Psoas muscle (tissue), 7 donors: ENCODE measurements at regions not wholly inside any gene's neighbourhood (a gene's known extent, or its start where the extent isn't known, plus 50 kb on each side); places are given as distances from the start of the nearest gene placed in this dataset.
"Not testable (repeated sequence)": the region's sequence is repeated elsewhere in the genome, so short reads cannot be mapped to it uniquely, and the experiment has no call there.

Source experiments
- ATAC-seq, 4 donors: fragments of 200-7000 bp; cut with Tn5 transposase; one replicate each; pipeline ENCODE4 v1.9.1; 2020; ENCODE audit warnings: moderate library complexity in 3 of 4, mild to moderate bottlenecking in 2 of 4
- DNase-seq, 2 donors: peaks; one replicate each; pipeline ENCODE4 v3.0.0-alpha.2; 2020
- H3K27ac ChIP-seq: fragments of 200-600 bp; one replicate; pipeline ENCODE4 v1.8.0; 2022
- H3K27me3 ChIP-seq, 3 donors: fragments of 200-600 bp in 1 of 3; one replicate each; pipeline versions ENCODE4 v1.6.1 to v1.8.0; 2013 to 2022; ENCODE audit warnings: low read length in 2 of 3, mild to moderate bottlenecking in 2 of 3, moderate library complexity in 1 of 3; ENCODE audit not compliant: insufficient read depth in 3 of 3
- H3K36me3 ChIP-seq, 2 donors: fragments of 200-600 bp in 1 of 2; one replicate each; pipeline versions ENCODE4 v1.6.1 to v1.8.0; 2013 to 2022; ENCODE audit warnings: low read depth in 1 of 2, mild to moderate bottlenecking in 1 of 2, moderate library complexity in 1 of 2; ENCODE audit not compliant: insufficient read depth in 1 of 2
- H3K4me1 ChIP-seq: fragments of 200-600 bp; one replicate; pipeline ENCODE4 v1.8.0; 2022
- H3K4me3 ChIP-seq: fragments of 200-600 bp; one replicate; pipeline ENCODE4 v1.8.0; 2022; ENCODE audit warnings: mild to moderate bottlenecking
- H3K9me3 ChIP-seq: fragments of 200-600 bp; one replicate; pipeline ENCODE4 v1.8.0; 2022
- WGBS, 3 donors: extraction: QIAGEN DNeasy Blood & Tissue Kit; methylation state at CpG; one replicate each; pipeline versions ENCODE4 v1.1.6 to v1.1.7; 2013; 5-methylcytosine and 5-hydroxymethylcytosine counted together
- intact Hi-C, 2 donors: fragments of 100-400 bp; cut with DNase I; formaldehyde crosslinking; loops; one replicate each; pipeline versions ENCODE4 v1.11.0 to v1.14.2; 2022
- TF ChIP-seq, protein P1 (sequence below): fragments of 200-600 bp; IDR thresholded peaks from one replicate; pipeline ENCODE4 v1.8.0; 2022; ENCODE audit warnings: antibody characterized with exemption
- donor health status: healthy with polysubstance abuse.
- donor health status: DM: no; HTN: no; CAD: no; lungs with moderate emphysema.
- donor health status: Bipolar disorder and iron deficiency.
- donor health status: healthy.
- donor health status: DM: yes; HTN: yes; CAD: no.
- donor health status: DM: no; HTN: no; CAD: no.
- donor health status: DM: yes; HTN: yes; CAD: no.

DNA sequence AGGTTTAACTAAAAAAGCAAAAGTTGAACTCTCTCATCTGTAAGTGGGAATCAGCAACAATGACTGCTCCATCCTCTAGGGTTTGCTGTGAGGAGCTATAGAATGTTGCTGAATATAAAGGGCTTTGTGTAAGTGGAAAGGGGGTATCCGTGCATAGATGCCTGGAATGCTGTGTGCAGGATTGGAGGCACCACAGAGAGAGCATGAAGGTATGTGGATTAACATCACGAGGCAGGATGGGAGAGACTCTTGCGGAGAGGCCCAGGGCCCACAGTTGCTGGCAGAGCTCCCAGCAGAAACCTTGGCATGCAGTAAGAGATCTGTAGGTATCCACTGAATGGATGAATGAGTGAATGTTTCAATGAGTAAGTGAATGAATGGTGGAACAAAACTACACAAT, 298.7 kb upstream of the DDI1 start:
- ATAC-seq (no peak), DNase-seq (no peak)
- intact Hi-C loops, result no loop called here
- Histone ChIP-seq H3K9me3 (no peaks in the 10 kb centered on the region), H3K36me3 (no peaks in the 10 kb centered on the region), H3K4me3 (no peak overlapping the region), H3K27ac (no peak overlapping the region), H3K27me3 (peaks cover 0 to 2% (median 0%) of the 10 kb centered on the region in 3 donors), H3K4me1 (no peaks in the 10 kb centered on the region)
- 33 to 64% (median 47%) methylated on average over 3 of the region's 3 CpGs for WGBS, 3 donors
- TF ChIP-seq, protein P1, sequence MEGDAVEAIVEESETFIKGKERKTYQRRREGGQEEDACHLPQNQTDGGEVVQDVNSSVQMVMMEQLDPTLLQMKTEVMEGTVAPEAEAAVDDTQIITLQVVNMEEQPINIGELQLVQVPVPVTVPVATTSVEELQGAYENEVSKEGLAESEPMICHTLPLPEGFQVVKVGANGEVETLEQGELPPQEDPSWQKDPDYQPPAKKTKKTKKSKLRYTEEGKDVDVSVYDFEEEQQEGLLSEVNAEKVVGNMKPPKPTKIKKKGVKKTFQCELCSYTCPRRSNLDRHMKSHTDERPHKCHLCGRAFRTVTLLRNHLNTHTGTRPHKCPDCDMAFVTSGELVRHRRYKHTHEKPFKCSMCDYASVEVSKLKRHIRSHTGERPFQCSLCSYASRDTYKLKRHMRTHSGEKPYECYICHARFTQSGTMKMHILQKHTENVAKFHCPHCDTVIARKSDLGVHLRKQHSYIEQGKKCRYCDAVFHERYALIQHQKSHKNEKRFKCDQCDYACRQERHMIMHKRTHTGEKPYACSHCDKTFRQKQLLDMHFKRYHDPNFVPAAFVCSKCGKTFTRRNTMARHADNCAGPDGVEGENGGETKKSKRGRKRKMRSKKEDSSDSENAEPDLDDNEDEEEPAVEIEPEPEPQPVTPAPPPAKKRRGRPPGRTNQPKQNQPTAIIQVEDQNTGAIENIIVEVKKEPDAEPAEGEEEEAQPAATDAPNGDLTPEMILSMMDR, result no peak

DNA sequence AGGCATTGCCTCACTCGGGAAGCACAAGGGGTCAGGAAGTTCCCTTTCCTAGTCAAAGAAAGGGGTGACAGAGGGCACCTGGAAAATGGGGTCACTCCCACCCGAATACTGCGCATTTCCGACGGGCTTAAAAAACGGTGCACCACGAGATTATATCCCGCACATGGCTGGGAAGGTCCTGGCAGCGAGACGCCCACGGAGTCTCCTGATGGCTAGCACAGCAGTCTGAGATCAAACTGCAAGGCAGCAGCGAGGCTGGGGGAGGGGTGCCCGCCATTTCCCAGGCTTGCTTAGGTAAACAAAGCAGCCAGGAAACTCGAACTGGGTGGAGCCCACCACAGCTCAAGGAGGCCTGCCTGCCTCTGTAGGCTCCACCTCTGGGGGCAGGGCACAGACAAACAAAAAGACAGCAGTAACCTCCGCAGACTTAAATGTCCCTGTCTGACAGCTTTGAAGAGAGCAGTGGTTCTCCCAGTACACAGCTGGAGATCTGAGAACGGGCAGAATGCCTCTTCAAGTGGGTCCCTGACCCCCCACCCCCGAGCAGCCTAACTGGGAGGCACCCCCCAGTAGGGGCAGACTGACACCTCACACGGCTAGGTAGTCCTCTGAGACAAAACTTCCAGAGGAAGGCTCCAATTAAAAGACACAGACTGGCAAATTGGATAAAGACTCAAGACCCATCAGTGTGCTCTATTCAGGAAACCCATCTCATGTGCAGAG, 297.2 kb upstream of the DDI1 start:
- H3K4me1 ChIP-seq, H3K27ac ChIP-seq, H3K27me3 ChIP-seq, H3K36me3 ChIP-seq, ATAC-seq, H3K4me3 ChIP-seq, intact Hi-C loops, H3K9me3 ChIP-seq: not testable (repeated sequence)
- WGBS, 3 donors, result 22 to 54% (median 51%) methylated on average over 17 to 18 of the region's 18 CpGs
- DNase-seq, result peak in 1 of 2 donors; percentile 32

DNA sequence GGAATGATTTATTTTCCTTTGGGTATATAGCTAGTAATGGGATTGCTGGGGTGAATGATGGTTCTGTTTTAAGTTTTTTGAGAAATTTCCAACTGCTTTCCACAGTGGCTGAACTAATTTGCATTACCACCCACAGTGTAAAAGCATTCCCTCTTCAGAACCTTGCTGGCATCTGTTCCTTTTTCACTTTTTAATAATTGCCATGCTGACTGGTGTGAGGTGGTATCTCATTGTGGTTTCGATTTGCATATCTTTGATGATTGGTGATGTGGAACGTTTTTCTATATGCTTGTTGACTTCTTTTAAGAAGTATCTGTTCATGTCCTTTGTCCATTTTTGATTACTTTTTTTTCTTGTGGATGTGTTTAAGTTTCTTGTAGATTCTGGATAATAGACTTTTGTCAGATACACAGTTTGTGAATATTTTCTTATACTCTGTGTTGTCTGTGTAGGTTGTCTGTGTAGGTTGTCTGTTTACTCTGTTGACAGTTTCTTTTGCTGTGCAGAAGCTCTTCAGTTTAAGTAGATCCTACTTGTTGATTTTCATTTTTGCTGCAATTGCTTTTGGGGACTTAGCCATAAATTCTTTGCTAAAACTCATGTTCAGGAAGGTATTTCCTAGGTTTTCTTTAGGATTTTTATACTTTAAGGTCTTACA, 291.8 kb upstream of the DDI1 start:
- intact Hi-C loops, result no loop called here

DNA sequence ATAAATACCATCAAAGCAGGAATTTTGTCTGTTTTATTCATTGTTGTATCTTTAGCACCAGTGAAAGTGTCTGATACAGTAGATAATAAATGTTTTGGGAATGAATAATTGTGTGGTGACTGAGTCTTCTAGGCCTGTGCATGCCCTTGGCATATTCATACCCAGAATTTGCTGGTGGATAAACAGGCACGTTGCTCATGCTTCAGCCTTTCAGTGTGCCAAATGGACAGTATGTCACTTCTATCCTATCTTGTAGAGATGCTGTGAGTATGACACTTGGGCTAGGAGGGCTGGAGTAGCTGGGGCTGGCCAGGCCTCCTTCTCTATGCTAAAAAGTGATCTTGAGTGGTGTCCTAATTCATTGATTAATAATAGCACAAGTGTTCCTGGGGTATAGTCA, 287.3 kb upstream of the DDI1 start:
- H3K27me3 ChIP-seq, result no peaks in the 10 kb centered on the region
- no peaks in the 10 kb centered on the region for H3K4me1 ChIP-seq
- ATAC-seq, result no peak
- no peaks in the 10 kb centered on the region for H3K36me3 ChIP-seq
- DNase-seq, result no peak
- H3K27ac ChIP-seq, result no peak overlapping the region
- H3K9me3 ChIP-seq, result peaks cover 4% of the 10 kb centered on the region
- intact Hi-C loops, result no loop called here
- TF ChIP-seq, protein P1, result no peak
- no peak overlapping the region for H3K4me3 ChIP-seq
- WGBS, 3 donors, result 27 to 54% (median 42%) methylated on average over 1 of the region's 1 CpG

More for the DNA sequence above, 291.8 kb upstream of the DDI1 start:
- no peak for DNase-seq
- H3K4me1 ChIP-seq, result no peaks in the 10 kb centered on the region
- 66 to 75% (median 74%) methylated on average over 2 of the region's 2 CpGs for WGBS, 3 donors
- TF ChIP-seq, protein P1, result no peak
- H3K36me3 ChIP-seq, result no peaks in the 10 kb centered on the region
- no peak for ATAC-seq
- no peak overlapping the region for H3K4me3 ChIP-seq
- H3K27ac ChIP-seq, result no peak overlapping the region
- H3K9me3 ChIP-seq, result peaks cover 4% of the 10 kb centered on the region
- H3K27me3 ChIP-seq, result no peaks in the 10 kb centered on the region

DNA sequence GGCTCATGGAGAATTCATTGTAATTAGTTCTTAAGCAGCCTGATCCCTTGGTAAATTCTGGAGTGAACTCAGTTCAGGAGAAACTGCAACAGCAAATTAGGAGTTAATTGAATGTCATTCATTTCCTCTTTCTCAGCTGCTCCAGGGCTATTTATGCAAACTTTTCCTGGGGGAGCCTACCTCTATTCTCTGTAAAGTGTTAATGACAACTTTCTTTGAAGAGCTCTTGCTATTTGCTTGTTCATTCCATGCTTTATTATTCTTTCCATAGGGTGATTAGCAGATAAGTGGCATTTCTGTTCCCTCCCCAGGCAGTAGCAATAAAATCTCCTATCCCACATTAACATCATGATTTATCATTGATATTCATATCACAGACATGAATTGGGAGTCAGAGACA, 267.6 kb upstream of the DDI1 start:
- intact Hi-C loops, result no loop called here
- TF ChIP-seq, protein P1, result no peak
- DNase-seq (no peak), ATAC-seq (no peak)
- no peak overlapping the region for H3K27ac ChIP-seq
- H3K27me3 ChIP-seq, result no peaks in the 10 kb centered on the region
- no peaks in the 10 kb centered on the region for H3K9me3 ChIP-seq
- H3K4me1 ChIP-seq, result no peaks in the 10 kb centered on the region
- H3K4me3 ChIP-seq, result no peak overlapping the region
- no peaks in the 10 kb centered on the region for H3K36me3 ChIP-seq
